Thyroid gland (tissue), 4 donors: ENCODE measurements at regions not wholly inside any gene's neighbourhood (a gene's known extent, or its start where the extent isn't known, plus 50 kb on each side); places are given as distances from the start of the nearest gene placed in this dataset.

ENCODE experiments used
- POLR2A ChIP-seq, 2 donors: fragments of 450-650 bp; IDR thresholded peaks; one replicate each; pipeline ENCODE4 v1.6.1; 2017; ENCODE audit warnings: antibody characterized with exemption in 2 of 2, mild to moderate bottlenecking in 2 of 2, moderate library complexity in 1 of 2
- TF ChIP-seq, protein P1 (sequence below), 6 experiments: fragments of 200-600 bp in 3 of 6; fragments of 450-650 bp in 3 of 6; sonication (generic) in 3 of 6; IDR thresholded peaks; one replicate each; pipeline ENCODE4 v1.5.1; 2016 to 2019; ENCODE audit warnings: antibody characterized with exemption in 6 of 6, mild to moderate bottlenecking in 2 of 6, inconsistent platforms in 1 of 6, moderate library complexity in 1 of 6

DNA sequence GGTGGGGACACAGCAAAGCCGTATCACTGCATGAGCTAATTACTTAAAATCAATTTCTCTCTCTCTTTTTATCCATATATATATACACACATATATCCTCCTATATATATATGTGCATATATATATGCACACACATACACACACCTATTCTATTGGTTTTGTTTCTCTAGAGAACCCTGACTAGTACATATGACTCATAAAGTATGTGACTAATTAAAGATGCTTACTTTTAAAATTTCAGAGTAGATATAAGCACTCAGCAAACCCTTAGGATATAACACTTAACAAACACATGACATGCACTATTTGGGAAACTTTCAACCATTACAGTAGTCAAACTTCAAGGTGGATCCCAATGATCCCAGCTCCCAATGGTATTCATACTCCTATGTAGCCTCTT is 732.6 kb downstream of the ROBO2 start:
- TF ChIP-seq POLR2A (IDR thresholded peaks at IDR 0.05), result no peak
- TF ChIP-seq, protein P1, sequence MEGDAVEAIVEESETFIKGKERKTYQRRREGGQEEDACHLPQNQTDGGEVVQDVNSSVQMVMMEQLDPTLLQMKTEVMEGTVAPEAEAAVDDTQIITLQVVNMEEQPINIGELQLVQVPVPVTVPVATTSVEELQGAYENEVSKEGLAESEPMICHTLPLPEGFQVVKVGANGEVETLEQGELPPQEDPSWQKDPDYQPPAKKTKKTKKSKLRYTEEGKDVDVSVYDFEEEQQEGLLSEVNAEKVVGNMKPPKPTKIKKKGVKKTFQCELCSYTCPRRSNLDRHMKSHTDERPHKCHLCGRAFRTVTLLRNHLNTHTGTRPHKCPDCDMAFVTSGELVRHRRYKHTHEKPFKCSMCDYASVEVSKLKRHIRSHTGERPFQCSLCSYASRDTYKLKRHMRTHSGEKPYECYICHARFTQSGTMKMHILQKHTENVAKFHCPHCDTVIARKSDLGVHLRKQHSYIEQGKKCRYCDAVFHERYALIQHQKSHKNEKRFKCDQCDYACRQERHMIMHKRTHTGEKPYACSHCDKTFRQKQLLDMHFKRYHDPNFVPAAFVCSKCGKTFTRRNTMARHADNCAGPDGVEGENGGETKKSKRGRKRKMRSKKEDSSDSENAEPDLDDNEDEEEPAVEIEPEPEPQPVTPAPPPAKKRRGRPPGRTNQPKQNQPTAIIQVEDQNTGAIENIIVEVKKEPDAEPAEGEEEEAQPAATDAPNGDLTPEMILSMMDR (IDR thresholded peaks at IDR 0.05), result no peak
